Hepatocyte (in vitro differentiated cells): ENCODE measurements at regions not wholly inside any gene's neighbourhood (a gene's known extent, or its start where the extent isn't known, plus 50 kb on each side); places are given as distances from the start of the nearest gene placed in this dataset.

ENCODE experiments used
- EZH2 ChIP-seq: fragments of 200-600 bp; sonication (generic); IDR thresholded peaks from 2 replicates; pipeline ENCODE4 v1.6.1; 2016; ENCODE audit warnings: antibody characterized with exemption, mild to moderate bottlenecking, borderline replicate concordance
- EZH2phosphoT487 ChIP-seq: fragments of 200-600 bp; sonication (generic); IDR thresholded peaks from one replicate; pipeline ENCODE4 v1.6.1; 2018; ENCODE audit warnings: antibody characterized with exemption, mild to moderate bottlenecking, low read depth, moderate library complexity; ENCODE audit not compliant: unreplicated experiment, severe bottlenecking
- TF ChIP-seq, protein P1 (sequence below): fragments of 200-600 bp; sonication (generic); IDR thresholded peaks from 2 replicates; pipeline ENCODE4 v1.5.1; 2016; ENCODE audit warnings: antibody characterized with exemption, mild to moderate bottlenecking; ENCODE audit not compliant: poor library complexity

DNA sequence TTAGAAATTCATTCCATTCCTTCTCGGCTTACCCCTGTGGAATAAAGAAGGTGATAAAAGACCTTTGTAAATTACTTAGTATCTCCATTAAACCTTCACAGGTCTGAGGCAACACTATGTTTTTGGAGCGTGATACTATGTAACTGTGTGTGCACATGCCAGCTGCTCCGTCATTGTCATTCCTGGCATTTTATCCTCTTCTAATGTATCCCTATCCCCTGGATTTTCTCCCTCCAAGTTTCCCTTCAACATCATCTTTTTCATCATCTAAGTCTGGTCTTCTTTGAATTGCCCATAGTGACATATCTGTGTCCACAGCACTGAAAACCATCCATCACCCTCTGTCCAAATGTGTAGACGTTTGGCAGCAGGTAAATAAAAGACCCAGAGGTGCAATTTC, 125.7 kb downstream of the TEX36 start:
- TF ChIP-seq EZH2 (no peak), EZH2phosphoT487 (no peak)
- TF ChIP-seq, protein P1, sequence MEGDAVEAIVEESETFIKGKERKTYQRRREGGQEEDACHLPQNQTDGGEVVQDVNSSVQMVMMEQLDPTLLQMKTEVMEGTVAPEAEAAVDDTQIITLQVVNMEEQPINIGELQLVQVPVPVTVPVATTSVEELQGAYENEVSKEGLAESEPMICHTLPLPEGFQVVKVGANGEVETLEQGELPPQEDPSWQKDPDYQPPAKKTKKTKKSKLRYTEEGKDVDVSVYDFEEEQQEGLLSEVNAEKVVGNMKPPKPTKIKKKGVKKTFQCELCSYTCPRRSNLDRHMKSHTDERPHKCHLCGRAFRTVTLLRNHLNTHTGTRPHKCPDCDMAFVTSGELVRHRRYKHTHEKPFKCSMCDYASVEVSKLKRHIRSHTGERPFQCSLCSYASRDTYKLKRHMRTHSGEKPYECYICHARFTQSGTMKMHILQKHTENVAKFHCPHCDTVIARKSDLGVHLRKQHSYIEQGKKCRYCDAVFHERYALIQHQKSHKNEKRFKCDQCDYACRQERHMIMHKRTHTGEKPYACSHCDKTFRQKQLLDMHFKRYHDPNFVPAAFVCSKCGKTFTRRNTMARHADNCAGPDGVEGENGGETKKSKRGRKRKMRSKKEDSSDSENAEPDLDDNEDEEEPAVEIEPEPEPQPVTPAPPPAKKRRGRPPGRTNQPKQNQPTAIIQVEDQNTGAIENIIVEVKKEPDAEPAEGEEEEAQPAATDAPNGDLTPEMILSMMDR, result no peak
